ENCODE measurements at regions not wholly inside any gene's neighbourhood (a gene's known extent, or its start where the extent isn't known, plus 50 kb on each side); places are given as distances from the start of the nearest gene placed in this dataset.

- no peak for DNase-seq
Measured at GRCh38 chr9:28032268-28032590, 458.9 kb upstream of the C9orf72 start.

GRCh38 chr9:28034242-28034641 is 461.0 kb upstream of the C9orf72 start:
- no peak for DNase-seq

- DNase-seq, result no peak
Measured at GRCh38 chr9:28037968-28038367, 464.7 kb upstream of the C9orf72 start.

GRCh38 chr9:28045051-28045450 is 471.8 kb upstream of the C9orf72 start:
- DNase-seq, result no peak

DNA sequence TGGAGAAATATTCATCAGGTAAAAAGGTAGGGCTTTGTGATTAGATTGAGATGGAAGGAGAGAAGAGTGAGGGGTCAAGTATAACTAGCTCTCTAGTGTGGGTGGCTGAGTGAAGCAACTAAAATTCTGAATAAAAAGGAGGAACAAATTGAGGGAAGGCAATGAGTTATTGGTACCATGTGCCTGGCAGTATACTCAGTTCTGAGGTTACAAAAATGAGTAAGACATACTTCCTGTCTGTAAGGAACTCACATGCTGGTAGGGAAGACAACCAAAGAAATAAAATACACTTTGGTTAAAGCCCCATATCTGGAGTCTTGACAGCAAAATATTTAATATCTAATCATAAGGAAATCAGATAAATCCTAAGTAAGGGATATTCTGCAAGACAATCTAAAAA is 476.8 kb upstream of the C9orf72 start:
- DNase-seq, result no peak

DNA sequence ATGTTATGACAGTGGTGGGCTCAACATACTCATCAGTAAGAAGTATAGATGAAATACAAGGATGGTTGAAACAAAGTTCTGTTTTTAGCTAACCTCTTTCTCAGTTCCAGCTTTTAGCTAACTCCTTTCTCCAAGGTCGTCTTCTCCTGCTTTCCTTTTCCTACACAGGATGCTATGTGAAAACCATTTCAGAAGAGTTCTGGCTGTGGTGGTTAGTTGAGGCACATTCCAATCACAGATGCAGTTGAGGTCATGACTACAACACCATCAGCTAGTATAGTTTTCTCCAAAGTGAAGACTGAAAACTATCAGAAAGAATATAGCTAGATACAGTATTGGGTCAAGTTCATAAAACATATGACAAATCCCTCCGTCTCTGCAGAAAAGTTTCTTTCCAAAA is 477.7 kb upstream of the C9orf72 start:
- DNase-seq, result no peak

DNA sequence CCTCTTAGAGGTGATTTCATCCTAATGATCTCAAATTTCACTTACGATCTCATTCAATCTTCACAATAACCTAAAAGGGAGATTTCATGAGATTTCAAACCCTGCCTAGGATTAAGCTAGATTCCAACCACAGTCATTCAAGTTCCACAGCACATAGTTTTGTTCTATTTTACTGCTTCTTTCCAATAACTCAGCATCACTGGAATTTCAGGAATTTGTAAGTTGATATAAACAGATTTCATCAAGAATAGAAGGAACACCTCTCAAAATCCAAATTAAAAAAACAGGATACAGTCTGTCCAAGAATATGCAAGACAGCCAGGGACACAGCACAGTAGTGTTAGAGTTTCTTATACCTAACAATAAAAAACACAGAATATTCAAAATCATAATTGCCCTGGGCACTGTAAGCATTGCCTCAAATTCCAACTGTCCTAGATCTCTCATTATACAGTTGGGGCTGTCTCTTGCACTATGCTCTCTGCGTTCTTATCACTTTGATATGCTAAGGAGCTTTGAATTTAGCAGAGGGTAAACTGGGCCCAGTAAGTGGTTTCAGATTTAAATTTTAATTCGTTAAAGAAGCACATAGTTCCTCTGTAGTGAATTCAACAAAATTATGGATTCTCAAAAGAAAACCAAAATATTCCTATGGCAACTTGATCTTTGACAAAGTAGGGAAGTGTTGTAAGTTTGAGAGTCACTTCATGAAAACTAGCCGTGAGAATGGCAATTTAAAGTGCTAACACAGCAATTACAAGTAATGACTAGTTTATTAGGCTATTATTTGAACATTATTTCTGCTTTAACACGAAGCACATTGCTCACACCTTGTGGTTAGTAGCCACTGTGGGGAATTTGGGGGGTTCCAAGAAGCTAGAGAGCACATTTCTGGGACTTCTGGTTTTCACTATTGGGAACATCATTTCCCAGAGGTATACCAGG is 478.6 kb upstream of the C9orf72 start:
- no peak for DNase-seq

DNA sequence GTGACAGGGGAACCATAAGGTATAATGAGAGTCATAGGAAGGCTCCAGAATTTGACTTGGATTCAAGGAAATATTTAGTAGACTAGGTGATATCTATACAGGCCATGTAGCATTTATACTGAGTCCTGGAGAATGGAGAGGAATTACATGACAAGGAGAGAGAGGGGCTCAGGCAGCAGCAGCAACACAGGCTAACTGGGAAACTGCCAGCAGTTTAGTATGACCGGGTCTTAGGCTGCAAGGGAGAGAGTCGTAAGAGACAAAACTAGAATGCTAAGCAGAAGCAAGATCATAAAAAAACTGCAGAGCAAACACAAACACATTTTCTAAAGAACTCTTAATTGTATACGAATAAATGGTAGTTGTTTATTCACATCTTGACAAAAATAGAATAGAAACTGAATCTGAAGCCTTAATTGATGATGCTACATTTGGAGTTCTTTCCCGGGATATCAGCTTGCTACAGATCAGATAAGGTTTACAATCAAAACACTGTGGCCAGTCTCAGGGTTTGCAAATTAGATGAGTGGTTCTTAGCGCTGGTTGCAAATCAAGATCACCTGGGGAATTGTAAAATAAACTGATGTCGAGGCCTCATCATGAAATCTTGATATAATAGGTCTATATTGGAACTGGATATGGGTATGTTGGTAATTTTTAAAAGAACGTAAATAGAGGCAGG is 480.0 kb upstream of the C9orf72 start:
- no peak for DNase-seq

DNA sequence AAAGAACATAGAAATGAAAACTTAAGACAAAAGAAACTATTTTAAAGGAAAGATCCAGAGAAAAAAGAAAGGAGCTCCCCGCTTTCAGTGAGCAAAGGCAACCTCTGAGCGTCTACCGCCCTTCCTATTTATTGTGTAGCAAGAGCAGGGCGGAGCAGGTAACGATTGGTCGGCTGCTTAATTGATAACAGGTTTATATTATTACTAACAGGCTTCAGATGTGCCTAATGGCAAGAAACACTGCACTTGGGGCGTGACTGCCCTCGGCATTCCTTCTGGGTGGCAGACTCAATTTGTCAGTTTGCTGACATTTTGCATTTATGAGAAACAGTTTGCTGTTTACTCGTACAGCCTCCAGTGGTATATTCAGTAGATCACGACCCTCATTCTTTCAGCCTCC is 482.7 kb upstream of the C9orf72 start:
- no peak for DNase-seq

DNA sequence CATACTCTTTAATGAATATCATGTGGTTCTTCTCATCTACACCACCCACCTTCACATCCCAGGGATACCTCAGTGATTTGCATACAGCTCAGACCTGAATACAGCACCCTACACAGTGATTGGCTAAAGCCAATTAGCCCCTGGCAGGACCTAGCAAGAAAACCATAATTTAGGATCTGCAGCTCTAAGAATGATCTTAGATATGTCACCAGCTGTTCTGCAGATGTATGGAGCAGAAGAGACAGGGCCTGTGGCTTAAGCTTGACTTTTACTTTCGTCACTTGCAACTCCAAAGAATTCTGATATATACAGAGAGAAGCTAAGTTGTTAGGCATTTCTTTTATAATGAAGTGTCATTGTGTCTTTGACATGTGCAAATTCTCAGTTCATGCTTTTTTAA is 483.2 kb upstream of the C9orf72 start:
- no peak for DNase-seq

GRCh38 chr9:28059192-28059591 is 485.9 kb upstream of the C9orf72 start:
- DNase-seq, result no peak

DNA sequence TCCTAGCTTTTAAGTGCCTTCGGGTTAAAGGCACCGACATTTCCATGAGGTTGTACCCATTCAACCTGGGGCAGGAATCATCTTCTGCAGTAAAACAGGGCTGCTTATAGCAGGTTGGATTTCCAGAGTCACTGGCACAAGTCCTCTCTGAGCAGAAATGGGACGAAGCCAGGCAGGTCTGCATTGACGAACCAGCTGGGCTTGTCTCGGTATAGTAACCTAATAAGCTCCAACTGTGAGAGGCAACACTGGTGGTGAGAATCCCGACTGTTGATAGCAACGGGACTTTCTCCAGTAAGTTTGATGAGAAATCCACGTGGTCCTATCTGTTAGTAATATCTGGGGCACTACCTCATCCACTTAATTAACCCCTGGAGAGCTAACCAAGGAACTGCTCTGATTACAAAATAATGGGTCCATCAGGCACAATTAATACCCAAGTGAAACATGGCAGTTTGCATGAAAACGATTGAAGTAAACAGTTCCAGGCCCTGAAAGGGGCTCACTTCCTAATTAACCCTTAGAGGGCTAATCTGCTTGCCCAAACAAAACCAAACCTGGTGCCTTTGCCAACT is 491.0 kb upstream of the C9orf72 start:
- no peak for DNase-seq

DNA sequence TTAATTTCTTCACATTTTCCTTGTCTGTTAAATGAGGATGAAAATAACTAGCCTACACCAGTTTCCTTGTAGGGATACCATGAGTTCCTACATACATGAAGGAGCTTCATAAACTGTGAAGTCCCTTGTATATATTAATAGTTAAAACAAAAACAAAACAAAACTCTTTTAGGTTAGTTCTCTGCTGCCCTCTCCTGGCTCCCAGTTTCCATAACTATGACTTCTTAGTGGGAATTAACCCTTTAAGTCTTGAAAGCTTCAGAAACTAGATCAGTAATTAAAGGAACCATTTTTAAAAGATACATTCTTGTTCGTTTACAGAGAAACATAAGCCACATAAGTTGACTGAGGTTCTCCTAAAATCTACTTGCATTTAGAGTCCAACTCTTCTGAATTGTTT is 500.0 kb upstream of the C9orf72 start:
- DNase-seq, result no peak

DNA sequence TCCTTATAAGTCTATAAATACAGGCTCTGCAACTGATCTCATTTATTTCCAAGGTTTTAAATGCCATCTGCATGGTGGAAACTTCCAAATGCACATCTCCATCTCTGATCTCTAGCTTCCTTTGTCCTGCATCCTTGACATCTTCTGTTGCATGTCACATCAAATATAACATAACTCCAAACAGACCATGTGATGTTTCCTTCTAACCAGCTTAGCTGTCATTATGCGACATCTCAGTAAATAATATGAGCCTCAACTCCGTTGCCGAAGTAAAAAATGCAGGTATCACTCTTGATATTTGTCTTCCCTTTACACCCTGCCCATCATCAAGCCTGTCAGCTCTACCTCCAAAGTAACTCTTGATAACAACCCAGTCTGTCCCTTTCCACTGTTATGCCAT is 506.4 kb upstream of the C9orf72 start:
- no peak for DNase-seq

DNA sequence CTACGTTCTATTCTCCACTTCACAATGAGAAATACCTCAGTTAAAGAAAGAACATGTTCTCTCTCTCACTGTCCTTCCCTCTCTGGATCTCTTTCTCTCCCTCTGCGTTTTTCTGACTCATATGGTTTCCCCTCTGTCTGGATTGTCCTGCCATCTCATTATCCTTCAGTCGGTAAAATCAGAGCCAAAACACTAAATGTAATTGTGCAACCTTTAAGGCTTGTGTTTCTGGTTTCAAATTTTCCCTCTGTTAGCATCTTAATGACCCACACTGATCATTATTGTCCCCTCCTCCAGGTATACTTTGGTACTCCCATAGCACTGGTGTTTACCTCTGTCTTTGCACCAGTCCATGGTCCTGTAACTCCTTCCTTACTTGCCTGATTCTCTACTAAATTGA is 509.4 kb upstream of the C9orf72 start:
- no peak for DNase-seq

GRCh38 chr9:28086881-28087280 is 513.6 kb upstream of the C9orf72 start:
- no peak for DNase-seq

DNA sequence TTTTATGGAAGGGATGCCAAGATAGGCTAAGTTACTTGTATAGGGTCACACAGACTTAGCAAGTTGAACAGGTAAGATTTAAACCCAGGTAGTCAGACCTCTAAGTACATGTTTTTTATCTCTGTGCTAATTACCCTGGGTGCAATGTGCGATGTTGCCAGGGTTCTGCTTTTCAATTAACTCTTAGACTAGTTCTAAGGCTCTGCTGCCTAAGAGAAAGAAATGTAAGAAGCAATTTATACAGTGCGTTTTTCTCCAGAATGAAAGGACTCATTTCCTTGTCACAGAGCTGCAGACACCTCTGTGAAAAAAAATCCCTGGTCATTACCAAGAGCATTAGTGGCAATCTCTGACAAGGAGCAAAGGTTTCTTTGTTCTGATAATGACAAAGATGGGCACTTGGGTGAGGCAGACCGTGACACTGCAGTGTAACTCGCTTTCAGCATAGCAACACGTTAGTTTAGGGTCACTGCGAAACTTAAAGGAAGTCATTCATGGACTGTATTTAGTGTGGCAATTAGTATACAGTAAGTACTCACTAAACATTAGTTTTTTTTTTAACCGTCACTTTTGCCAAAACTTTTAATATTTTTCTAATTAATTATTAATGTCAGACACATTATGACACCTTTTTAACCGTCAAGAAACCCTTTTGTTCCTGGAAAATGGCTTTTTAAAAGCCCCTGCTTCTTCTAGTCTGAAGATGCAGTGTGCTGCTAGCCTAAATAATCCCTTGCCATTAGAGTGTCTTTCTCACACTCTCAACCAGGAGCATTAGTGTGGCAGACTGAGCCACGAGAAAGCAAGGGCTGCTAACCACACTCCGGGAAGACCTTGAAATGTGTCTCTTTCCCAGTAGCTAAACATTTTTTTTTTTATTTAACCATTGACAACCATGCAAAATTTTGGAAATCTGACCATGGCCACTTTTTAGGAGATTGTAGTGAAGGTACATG is 520.0 kb upstream of the C9orf72 start:
- no peak for DNase-seq

- no peak for DNase-seq
Measured at GRCh38 chr9:28101509-28101908, 528.2 kb upstream of the C9orf72 start.

DNA sequence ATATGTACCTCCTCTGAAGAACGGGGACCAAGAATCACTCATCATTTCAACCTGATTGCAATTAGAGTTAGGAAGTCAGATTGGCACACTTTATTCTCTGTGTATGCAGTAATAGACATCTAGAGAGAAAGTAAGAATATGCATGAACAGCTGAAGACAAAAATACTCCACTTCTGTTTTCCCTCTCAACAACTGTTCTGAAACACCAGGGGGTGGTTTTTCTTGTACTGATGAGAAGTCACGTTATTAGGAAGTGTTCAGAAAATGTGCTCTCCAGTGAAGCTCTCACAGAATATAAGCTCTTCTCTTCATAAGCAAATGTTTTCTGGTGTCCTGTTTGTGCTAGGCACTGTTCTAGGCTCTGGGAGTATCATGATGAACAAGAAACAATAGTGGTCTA is 531.7 kb upstream of the C9orf72 start:
- no peak for DNase-seq

DNA sequence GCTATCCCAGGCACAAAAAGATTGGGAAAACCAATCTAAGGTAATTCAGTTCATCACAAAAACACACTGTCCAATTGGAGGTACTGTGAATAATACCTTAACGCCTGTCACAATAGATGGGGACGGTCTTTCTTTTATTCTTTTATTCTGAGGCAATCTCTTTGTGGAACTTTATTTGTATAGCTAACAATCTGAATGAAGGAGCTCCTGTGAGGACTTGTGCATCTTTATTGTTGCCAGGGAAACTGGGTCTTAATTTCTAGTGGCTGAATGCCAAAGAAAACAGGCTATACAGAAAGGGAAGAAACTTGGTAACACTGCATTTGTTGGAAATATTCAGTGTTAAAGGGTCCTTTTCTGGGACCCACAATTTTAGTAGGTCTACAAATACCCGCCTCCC is 546.9 kb upstream of the C9orf72 start:
- no peak for DNase-seq

DNA sequence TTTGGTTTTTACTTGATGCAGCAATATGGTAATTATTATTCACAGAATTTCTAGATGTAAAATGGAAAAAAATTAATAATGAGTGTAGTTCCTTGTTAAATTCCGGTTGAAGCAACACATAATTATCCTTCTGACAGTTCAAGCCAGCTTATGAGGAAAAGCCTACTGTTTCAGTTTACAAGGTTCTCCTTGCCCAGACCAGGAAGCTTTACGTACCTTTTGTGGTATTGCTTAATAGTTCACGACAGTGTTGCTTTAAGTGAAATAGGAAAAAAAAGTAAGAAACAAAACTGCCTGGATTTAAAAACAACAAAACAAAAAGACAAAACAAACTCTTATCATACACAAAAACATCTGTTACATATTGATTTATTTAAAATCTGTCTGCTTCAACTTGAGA is 547.3 kb upstream of the C9orf72 start:
- no peak for DNase-seq

DNA sequence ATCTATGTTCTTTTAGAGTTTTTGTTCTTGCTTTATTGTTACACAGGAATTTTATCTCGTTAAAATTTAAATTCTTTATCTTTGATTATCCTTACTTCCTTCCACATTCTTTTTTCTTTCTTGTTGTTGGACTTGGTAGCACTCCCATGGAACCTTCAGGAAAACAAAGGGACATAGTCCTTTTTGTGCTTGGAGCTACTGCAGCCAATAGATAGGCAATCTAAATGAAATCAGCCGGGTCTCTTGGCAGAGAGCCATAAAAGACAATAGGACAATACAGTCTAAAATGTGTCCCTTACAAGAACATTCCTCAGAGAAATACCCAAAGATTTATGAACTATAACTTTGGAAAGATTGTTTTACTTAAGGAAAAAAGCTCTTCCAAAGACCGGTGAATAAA is 548.1 kb upstream of the C9orf72 start:
- DNase-seq, result no peak

DNA sequence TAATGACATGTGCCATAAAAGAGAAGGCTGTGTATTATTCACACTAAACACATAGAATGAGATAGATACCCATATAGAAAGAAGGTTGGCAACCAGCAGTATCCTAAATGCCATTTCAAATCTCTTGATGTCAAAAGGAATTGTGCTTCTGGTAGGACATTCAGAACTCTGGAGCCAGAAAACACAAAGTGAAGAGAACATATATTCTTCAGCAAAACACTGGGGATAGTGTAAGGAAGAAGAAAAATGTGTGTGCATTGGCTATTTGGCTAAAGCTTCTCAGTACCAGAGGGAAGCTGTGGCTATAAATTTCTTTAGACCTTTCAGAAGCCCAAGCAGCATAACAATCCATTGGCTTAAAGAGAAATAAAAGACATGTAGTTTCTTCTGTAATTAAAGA is 551.6 kb upstream of the C9orf72 start:
- DNase-seq, result no peak

Measured in CD4-positive, alpha-beta T cell treated with Interferon alpha-2 for 1 hour (primary cell).